Right atrium auricular region (tissue), 2 donors: ENCODE measurements at regions not wholly inside any gene's neighbourhood (a gene's known extent, or its start where the extent isn't known, plus 50 kb on each side); places are given as distances from the start of the nearest gene placed in this dataset.

Experiments used
- DNase-seq: peaks from one replicate; pipeline ENCODE4 v3.0.0-alpha.2; 2019; ENCODE audit warnings: low spot score
- H3K27ac ChIP-seq, 2 donors: fragments of 200-600 bp; sonication (generic); 1 replicate in 1 of 2; 2 replicates in 1 of 2; pipeline ENCODE4 v1.5.1; 2016 to 2019
- H3K27me3 ChIP-seq, 2 donors: fragments of 200-600 bp; sonication (generic); one replicate each; pipeline versions ENCODE4 v1.5.1 to v1.6.0; 2017 to 2019
- H3K36me3 ChIP-seq: fragments of 200-600 bp; sonication (generic); one replicate; pipeline ENCODE4 v1.5.1; 2016
- H3K4me1 ChIP-seq, 2 donors: fragments of 200-600 bp; sonication (generic); one replicate each; pipeline versions ENCODE4 v1.5.1 to v1.6.0; 2017 to 2019
- H3K4me3 ChIP-seq, 2 donors: fragments of 200-600 bp; sonication (generic); 1 replicate in 1 of 2; 2 replicates in 1 of 2; pipeline ENCODE4 v1.5.1; 2017 to 2019; ENCODE audit warnings: mild to moderate bottlenecking in 1 of 2, moderate library complexity in 1 of 2
- H3K9me3 ChIP-seq, 2 donors: fragments of 200-600 bp; sonication (generic); one replicate each; pipeline ENCODE4 v1.5.1; 2019
- CTCF ChIP-seq, 2 donors: fragments of 200-600 bp; sonication (generic); IDR thresholded peaks; one replicate each; pipeline ENCODE4 v1.5.1; 2019; ENCODE audit warnings: antibody characterized with exemption in 2 of 2

GRCh38 chr3:118765636-118766305 lies 268.9 kb downstream of the IGSF11 start:
- Histone ChIP-seq H3K4me3 (no peak overlapping the region), H3K9me3 (no peaks in the 10 kb centered on the region), H3K27ac (no peak overlapping the region), H3K27me3 (no peaks in the 10 kb centered on the region), H3K36me3 (no peaks in the 10 kb centered on the region), H3K4me1 (no peaks in the 10 kb centered on the region)
- no peak for TF ChIP-seq CTCF (IDR thresholded peaks at IDR 0.05)
- DNase-seq, result no peak

DNA sequence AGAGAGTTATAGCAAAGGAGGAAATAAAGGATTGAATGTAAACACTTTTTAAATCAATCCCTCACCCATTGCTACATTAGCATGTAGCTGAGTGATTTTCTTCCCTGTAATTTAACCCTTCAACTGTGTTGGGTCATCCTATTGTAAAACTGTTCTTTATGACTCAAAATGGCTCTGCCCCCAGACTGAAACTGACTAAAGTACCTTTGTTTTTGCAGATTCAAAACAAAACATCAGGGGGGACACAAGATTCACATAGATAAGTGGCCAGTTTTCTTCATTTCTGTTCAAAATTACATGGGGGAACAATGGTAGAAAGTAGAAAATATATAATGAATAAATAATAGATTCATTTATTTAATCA lies 268.4 kb downstream of the IGSF11 start:
- DNase-seq, result no peak
- no peaks in the 10 kb centered on the region for H3K27me3 ChIP-seq
- no peaks in the 10 kb centered on the region for H3K4me1 ChIP-seq
- no peaks in the 10 kb centered on the region for H3K9me3 ChIP-seq
- H3K27ac ChIP-seq, result no peak overlapping the region
- H3K36me3 ChIP-seq, result no peaks in the 10 kb centered on the region
- H3K4me3 ChIP-seq, result no peak overlapping the region
- no peak for TF ChIP-seq CTCF (IDR thresholded peaks at IDR 0.05)

DNA sequence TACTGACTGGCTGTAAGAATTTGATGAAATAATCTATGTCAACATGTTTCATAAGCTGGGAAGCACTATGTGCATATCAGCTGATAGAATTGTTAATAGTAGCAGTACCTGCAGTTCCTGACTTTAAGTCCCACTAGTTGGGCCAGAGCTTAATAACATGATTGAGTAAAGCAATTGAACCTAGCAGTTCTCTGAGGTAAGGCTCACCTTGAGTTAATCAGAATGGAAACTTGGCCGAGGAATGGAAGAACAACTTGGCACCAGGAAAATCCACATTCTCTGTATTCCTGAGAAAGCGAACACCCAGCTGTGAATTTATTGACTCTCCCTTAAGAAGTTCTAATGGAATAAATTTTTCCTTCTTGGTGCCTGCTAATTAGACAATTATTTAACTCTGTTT lies 262.6 kb downstream of the IGSF11 start:
- Histone ChIP-seq H3K9me3 (no peaks in the 10 kb centered on the region), H3K4me3 (no peak overlapping the region), H3K27ac (no peak overlapping the region), H3K27me3 (no peaks in the 10 kb centered on the region), H3K4me1 (no peaks in the 10 kb centered on the region), H3K36me3 (no peaks in the 10 kb centered on the region)
- DNase-seq, result no peak
- no peak for TF ChIP-seq CTCF (IDR thresholded peaks at IDR 0.05)

DNA sequence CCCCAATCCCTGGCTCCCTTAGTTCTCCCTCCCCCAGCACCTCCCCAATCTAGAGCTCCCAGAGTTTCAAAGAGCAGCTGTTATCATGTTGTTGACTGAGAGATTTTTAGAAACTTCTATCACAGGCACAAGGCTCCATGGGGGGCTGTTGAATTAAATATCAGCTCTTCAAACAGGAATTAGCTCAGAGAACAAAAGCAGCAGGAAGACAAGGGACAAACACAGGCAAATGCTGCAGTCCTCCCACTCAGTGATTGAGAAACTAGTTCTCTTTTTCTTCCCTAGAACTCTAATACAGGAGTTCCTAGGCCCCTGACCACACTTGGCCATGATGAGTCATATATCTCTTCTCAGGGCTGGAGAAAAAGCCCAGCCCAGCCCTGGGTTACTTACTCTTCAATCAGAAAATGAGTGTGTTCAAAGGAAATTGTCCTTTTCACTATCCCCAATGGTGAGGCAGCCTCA lies 262.1 kb downstream of the IGSF11 start:
- no peaks in the 10 kb centered on the region for H3K27me3 ChIP-seq
- no peaks in the 10 kb centered on the region for H3K9me3 ChIP-seq
- H3K4me3 ChIP-seq, result no peak overlapping the region
- no peak for DNase-seq
- TF ChIP-seq CTCF (IDR thresholded peaks at IDR 0.05), result no peak
- no peaks in the 10 kb centered on the region for H3K4me1 ChIP-seq
- no peak overlapping the region for H3K27ac ChIP-seq
- no peaks in the 10 kb centered on the region for H3K36me3 ChIP-seq

GRCh38 chr3:118775021-118775420 lies 259.6 kb downstream of the IGSF11 start:
- Histone ChIP-seq H3K36me3 (no peaks in the 10 kb centered on the region), H3K27me3 (no peaks in the 10 kb centered on the region), H3K4me1 (no peaks in the 10 kb centered on the region), H3K27ac (no peak overlapping the region), H3K4me3 (no peak overlapping the region), H3K9me3 (no peaks in the 10 kb centered on the region)
- no peak for DNase-seq
- TF ChIP-seq CTCF (IDR thresholded peaks at IDR 0.05), result no peak

- DNase-seq, result no peak
- no peak for TF ChIP-seq CTCF (IDR thresholded peaks at IDR 0.05)
- peaks cover 0 to 5% of the 10 kb centered on the region in 2 donors for H3K4me1 ChIP-seq
- H3K27ac ChIP-seq, result no peak overlapping the region
- H3K27me3 ChIP-seq, result no peaks in the 10 kb centered on the region
- H3K9me3 ChIP-seq, result no peaks in the 10 kb centered on the region
- no peak overlapping the region for H3K4me3 ChIP-seq
- H3K36me3 ChIP-seq, result no peaks in the 10 kb centered on the region
Observed at GRCh38 chr3:118778201-118778600, 256.4 kb downstream of the IGSF11 start.
